Astrocyte (in vitro differentiated cells and primary cell): ENCODE measurements at regions not wholly inside any gene's neighbourhood (a gene's known extent, or its start where the extent isn't known, plus 50 kb on each side); places are given as distances from the start of the nearest gene placed in this dataset.

Experiments used
- DNase-seq: peaks from one replicate; pipeline ENCODE4 v3.0.0-alpha.2; 2010; ENCODE audit warnings: low read depth
- FAIRE-seq: peaks from 2 replicates; lab custom pipeline; 2011; peaks lifted over from hg19 to GRCh38; lab: Jason Lieb, UNC
- H2AFZ ChIP-seq: 2 replicates; pipeline ENCODE4 v1.6.0; 2012; ENCODE audit warnings: low read depth, low read length, inconsistent platforms
- H3K27ac ChIP-seq: 2 replicates; pipeline ENCODE4 v1.5.1; 2011; ENCODE audit warnings: low read depth, low read length, inconsistent platforms
- H3K27me3 ChIP-seq: 2 replicates; pipeline ENCODE4 v1.6.0; 2011; ENCODE audit warnings: low read length, inconsistent platforms; ENCODE audit not compliant: insufficient read depth
- H3K36me3 ChIP-seq: 2 replicates; pipeline ENCODE4 v1.5.1; 2011; ENCODE audit warnings: low read length, inconsistent platforms; ENCODE audit not compliant: insufficient read depth
- H3K4me1 ChIP-seq: 2 replicates; pipeline ENCODE4 v1.5.1; 2011; ENCODE audit warnings: low read length, inconsistent platforms; ENCODE audit not compliant: insufficient read depth
- H3K4me2 ChIP-seq: 2 replicates; pipeline ENCODE4 v1.6.0; 2012; ENCODE audit warnings: low read length, inconsistent platforms
- H3K4me3 ChIP-seq: 2 replicates; pipeline ENCODE4 v1.5.1; 2011; ENCODE audit warnings: low read depth, mild to moderate bottlenecking, low read length, inconsistent platforms; ENCODE audit not compliant: insufficient read depth
- H3K79me2 ChIP-seq: 2 replicates; pipeline ENCODE4 v1.6.0; 2012; ENCODE audit warnings: mild to moderate bottlenecking, low read length, inconsistent platforms; ENCODE audit not compliant: insufficient read depth
- H3K9ac ChIP-seq: 2 replicates; pipeline ENCODE4 v1.6.0; 2012; ENCODE audit warnings: mild to moderate bottlenecking, low read length, inconsistent platforms
- H3K9me3 ChIP-seq: 2 replicates; pipeline ENCODE4 v1.5.1; 2012; ENCODE audit warnings: low read depth, mild to moderate bottlenecking, low read length, inconsistent platforms; ENCODE audit not compliant: insufficient read depth
- H4K20me1 ChIP-seq: 2 replicates; pipeline ENCODE4 v1.6.0; 2012; ENCODE audit warnings: low read length, inconsistent platforms; ENCODE audit not compliant: insufficient read depth
- H3K27ac Mint-ChIP-seq: one replicate; pipeline ENCODE4 v1.8.0; 2021; ENCODE audit warnings: mild to moderate bottlenecking, mixed read lengths; ENCODE audit not compliant: unreplicated experiment
- H3K27me3 Mint-ChIP-seq: one replicate; pipeline ENCODE4 v1.8.0; 2021; ENCODE audit warnings: low read depth, mixed read lengths; ENCODE audit not compliant: unreplicated experiment
- H3K36me3 Mint-ChIP-seq: one replicate; pipeline ENCODE4 v1.8.0; 2021; ENCODE audit warnings: low read depth, mixed read lengths; ENCODE audit not compliant: unreplicated experiment
- H3K4me1 Mint-ChIP-seq: one replicate; pipeline ENCODE4 v1.8.0; 2021; ENCODE audit warnings: low read depth, mixed read lengths; ENCODE audit not compliant: unreplicated experiment
- H3K4me3 Mint-ChIP-seq: one replicate; pipeline ENCODE4 v1.8.0; 2021; ENCODE audit warnings: mild to moderate bottlenecking, moderate library complexity, mixed read lengths; ENCODE audit not compliant: unreplicated experiment
- H3K9me3 Mint-ChIP-seq: one replicate; pipeline ENCODE4 v1.8.0; 2021; ENCODE audit warnings: mild to moderate bottlenecking, mixed read lengths; ENCODE audit not compliant: unreplicated experiment
- CTCF ChIP-seq: IDR thresholded peaks from 2 replicates; pipeline ENCODE4 v1.5.1; 2011; ENCODE audit warnings: low read depth, mild to moderate bottlenecking, inconsistent platforms, low read length, moderate library complexity; ENCODE audit not compliant: insufficient read depth
- EZH2 ChIP-seq: IDR thresholded peaks from 2 replicates; pipeline ENCODE4 v1.6.1; 2012; ENCODE audit warnings: mild to moderate bottlenecking, low read length, inconsistent platforms; ENCODE audit not compliant: insufficient read depth

- FAIRE-seq (no peak), DNase-seq (no peak)
- Histone ChIP-seq H3K79me2 (no peaks in the 10 kb centered on the region), H4K20me1 (no peaks in the 10 kb centered on the region), H2AFZ (no peak overlapping the region), H3K36me3 (no peaks in the 10 kb centered on the region), H3K9ac (no peak overlapping the region), H3K27ac (no peak overlapping the region), H3K4me2 (no peak overlapping the region), H3K4me1 (no peaks in the 10 kb centered on the region), H3K9me3 (no peaks in the 10 kb centered on the region), H3K4me3 (no peak overlapping the region), H3K27me3 (no peaks in the 10 kb centered on the region)
- Mint-ChIP-seq H3K4me1 (no peaks in the 10 kb centered on the region), H3K4me3 (no peak overlapping the region), H3K27ac (no peak overlapping the region), H3K27me3 (peaks cover 3% of the 10 kb centered on the region), H3K9me3 (no peaks in the 10 kb centered on the region), H3K36me3 (no peaks in the 10 kb centered on the region)
- TF ChIP-seq EZH2 (no peak), CTCF (no peak)
These were observed 174.5 kb downstream of the SS18 start for GRCh38 chr18:25915907-25916306.

GRCh38 chr18:25898965-25899364, 191.4 kb downstream of the SS18 start:
- no peaks in the 10 kb centered on the region for H3K4me1 ChIP-seq
- Mint-ChIP-seq H3K4me1 (no peaks in the 10 kb centered on the region), H3K36me3 (no peaks in the 10 kb centered on the region), H3K9me3 (no peaks in the 10 kb centered on the region), H3K27ac (no peak overlapping the region), H3K27me3 (no peaks in the 10 kb centered on the region), H3K4me3 (no peak overlapping the region)
- H4K20me1 ChIP-seq, result no peaks in the 10 kb centered on the region
- no peak overlapping the region for H3K4me2 ChIP-seq
- no peak overlapping the region for H2AFZ ChIP-seq
- H3K27me3 ChIP-seq, result no peaks in the 10 kb centered on the region
- H3K4me3 ChIP-seq, result no peak overlapping the region
- TF ChIP-seq EZH2 (no peak), CTCF (no peak)
- H3K9me3 ChIP-seq, result peaks cover 4% of the 10 kb centered on the region
- no peak overlapping the region for H3K27ac ChIP-seq
- DNase-seq, result no peak
- H3K9ac ChIP-seq, result no peak overlapping the region
- no peaks in the 10 kb centered on the region for H3K36me3 ChIP-seq
- H3K79me2 ChIP-seq, result no peaks in the 10 kb centered on the region
- FAIRE-seq, result no peak

- no peak overlapping the region for H3K9ac ChIP-seq
- no peaks in the 10 kb centered on the region for H3K79me2 ChIP-seq
- H3K4me2 ChIP-seq, result no peak overlapping the region
- H3K36me3 Mint-ChIP-seq, result no peaks in the 10 kb centered on the region
- no peak overlapping the region for H3K27ac Mint-ChIP-seq
- no peak overlapping the region for H2AFZ ChIP-seq
- no peaks in the 10 kb centered on the region for H3K4me1 ChIP-seq
- H3K27me3 ChIP-seq, result no peaks in the 10 kb centered on the region
- H3K9me3 ChIP-seq, result peaks cover 4% of the 10 kb centered on the region
- H4K20me1 ChIP-seq, result no peaks in the 10 kb centered on the region
- TF ChIP-seq EZH2 (no peak), CTCF (no peak)
- FAIRE-seq (no peak), DNase-seq (no peak)
- H3K4me3 Mint-ChIP-seq, result no peak overlapping the region
- no peak overlapping the region for H3K27ac ChIP-seq
- H3K36me3 ChIP-seq, result no peaks in the 10 kb centered on the region
- H3K4me3 ChIP-seq, result no peak overlapping the region
- H3K4me1 Mint-ChIP-seq, result no peaks in the 10 kb centered on the region
- peaks cover 3% of the 10 kb centered on the region for H3K27me3 Mint-ChIP-seq
- H3K9me3 Mint-ChIP-seq, result no peaks in the 10 kb centered on the region
These were observed 193.5 kb downstream of the SS18 start for GRCh38 chr18:25896956-25897355.
